ENCODE measurements at regions not wholly inside any gene's neighbourhood (a gene's known extent, or its start where the extent isn't known, plus 50 kb on each side); places are given as distances from the start of the nearest gene placed in this dataset.

GRCh38 chr1:106447466-106447865 lies 609.0 kb upstream of the PRMT6 start:
- H3K9me3 ChIP-seq, result no peaks in the 10 kb centered on the region
- TF ChIP-seq CTCF (IDR thresholded peaks at IDR 0.05) (no peak), POLR2A (IDR thresholded peaks at IDR 0.05) (no peak)
- H3K27me3 ChIP-seq, result no peaks in the 10 kb centered on the region
- H3K4me3 ChIP-seq, result no peak overlapping the region
- no peak for DNase-seq
- H3K27ac ChIP-seq, result no peak overlapping the region
- intact Hi-C loops (cut with DNase I; ENCODE audit: low total_unique reads), result no loop called here
- no peaks in the 10 kb centered on the region for H3K36me3 ChIP-seq (ENCODE audit: low read depth, missing control alignments)
- no peaks in the 10 kb centered on the region for H3K4me1 ChIP-seq

GRCh38 chr1:106456832-106457231 lies 599.6 kb upstream of the PRMT6 start:
- Histone ChIP-seq H3K36me3 (ENCODE audit: low read depth, missing control alignments) (no peaks in the 10 kb centered on the region), H3K4me1 (no peaks in the 10 kb centered on the region), H3K27me3 (no peaks in the 10 kb centered on the region), H3K27ac (no peak overlapping the region), H3K9me3 (no peaks in the 10 kb centered on the region), H3K4me3 (no peak overlapping the region)
- DNase-seq, result no peak
- WGBS, 2 donors, result 62 to 85% methylated on average over 3 of the region's 3 CpGs
- intact Hi-C loops (cut with DNase I; ENCODE audit: low total_unique reads), result no loop called here
- no peak for TF ChIP-seq POLR2A (IDR thresholded peaks at IDR 0.05)
- TF ChIP-seq CTCF (IDR thresholded peaks at IDR 0.05), result no peak

- intact Hi-C loops (cut with DNase I; ENCODE audit: low total_unique reads), result no loop called here
- TF ChIP-seq POLR2A (IDR thresholded peaks at IDR 0.05) (no peak), CTCF (IDR thresholded peaks at IDR 0.05) (no peak)
- 87 to 93% methylated on average over 1 of the region's 1 CpG for whole genome bisulfite sequencing, 2 donors
Measured at GRCh38 chr1:106457368-106457767, 599.1 kb upstream of the PRMT6 start.

GRCh38 chr1:106458866-106459265 lies 597.6 kb upstream of the PRMT6 start:
- TF ChIP-seq CTCF (IDR thresholded peaks at IDR 0.05) (no peak), POLR2A (IDR thresholded peaks at IDR 0.05) (no peak)
- WGBS, 2 donors, result 64 to 78% methylated on average over 4 of the region's 4 CpGs
- Histone ChIP-seq H3K4me3 (no peak overlapping the region), H3K36me3 (ENCODE audit: low read depth, missing control alignments) (no peaks in the 10 kb centered on the region), H3K27ac (no peak overlapping the region), H3K4me1 (no peaks in the 10 kb centered on the region), H3K27me3 (no peaks in the 10 kb centered on the region), H3K9me3 (no peaks in the 10 kb centered on the region)
- intact Hi-C loops (cut with DNase I; ENCODE audit: low total_unique reads), result no loop called here
- DNase-seq, result no peak

More at GRCh38 chr1:106457368-106457767, 599.1 kb upstream of the PRMT6 start:
- no peak for DNase-seq
- H3K36me3 ChIP-seq (ENCODE audit: low read depth, missing control alignments), result no peaks in the 10 kb centered on the region
- H3K4me3 ChIP-seq, result no peak overlapping the region
- no peaks in the 10 kb centered on the region for H3K4me1 ChIP-seq
- no peak overlapping the region for H3K27ac ChIP-seq
- no peaks in the 10 kb centered on the region for H3K9me3 ChIP-seq
- H3K27me3 ChIP-seq, result no peaks in the 10 kb centered on the region

GRCh38 chr1:106459418-106459817 lies 597.1 kb upstream of the PRMT6 start:
- Histone ChIP-seq H3K27me3 (no peaks in the 10 kb centered on the region), H3K4me1 (no peaks in the 10 kb centered on the region), H3K9me3 (no peaks in the 10 kb centered on the region), H3K36me3 (ENCODE audit: low read depth, missing control alignments) (no peaks in the 10 kb centered on the region), H3K27ac (no peak overlapping the region), H3K4me3 (no peak overlapping the region)
- intact Hi-C loops (cut with DNase I; ENCODE audit: low total_unique reads), result no loop called here
- WGBS, 2 donors, result 92% methylated on average over 2 of the region's 2 CpGs
- DNase-seq, result no peak
- TF ChIP-seq POLR2A (IDR thresholded peaks at IDR 0.05) (no peak), CTCF (IDR thresholded peaks at IDR 0.05) (no peak)

Measured in testis (tissue), 2 donors.